Chondrocyte (in vitro differentiated cells): ENCODE measurements at regions not wholly inside any gene's neighbourhood (a gene's known extent, or its start where the extent isn't known, plus 50 kb on each side); places are given as distances from the start of the nearest gene placed in this dataset.

ENCODE experiments used
- DNase-seq: peaks from one replicate; pipeline ENCODE4 v3.0.0; 2021; ENCODE audit warnings: mixed read lengths, low spot score
- H3K27ac Mint-ChIP-seq: one replicate; pipeline ENCODE4 v1.8.0; 2021; ENCODE audit warnings: mild to moderate bottlenecking, moderate library complexity, mixed read lengths; ENCODE audit not compliant: unreplicated experiment
- H3K27me3 Mint-ChIP-seq: 2 replicates; pipeline ENCODE4 v1.8.0; 2021; ENCODE audit warnings: low read depth, mixed read lengths
- H3K36me3 Mint-ChIP-seq: 2 replicates; pipeline ENCODE4 v1.8.0; 2021; ENCODE audit warnings: low read depth, mixed read lengths
- H3K4me1 Mint-ChIP-seq: 2 replicates; pipeline ENCODE4 v1.8.0; 2021; ENCODE audit warnings: low read depth, mild to moderate bottlenecking, mixed read lengths
- H3K4me3 Mint-ChIP-seq: one replicate; pipeline ENCODE4 v1.8.0; 2021; ENCODE audit warnings: mild to moderate bottlenecking, moderate library complexity, mixed read lengths; ENCODE audit not compliant: unreplicated experiment
- H3K9me3 Mint-ChIP-seq: 2 replicates; pipeline ENCODE4 v1.8.0; 2021; ENCODE audit warnings: low read depth, mixed read lengths
- CTCF ChIP-seq: fragments of 200-600 bp; sonication (generic); IDR thresholded peaks from 2 replicates; pipeline ENCODE4 v1.5.0; 2021; ENCODE audit warnings: antibody characterized with exemption, mild to moderate bottlenecking, moderate library complexity

GRCh38 chr6:23455754-23456153 is 670.3 kb upstream of the NRSN1 start:
- TF ChIP-seq CTCF: no peak
- no peak overlapping the region for H3K27ac Mint-ChIP-seq
- no peak for DNase-seq
- no peak overlapping the region for H3K4me3 Mint-ChIP-seq
- H3K36me3 Mint-ChIP-seq: no peaks in the 10 kb centered on the region
- no peaks in the 10 kb centered on the region for H3K4me1 Mint-ChIP-seq
- no peaks in the 10 kb centered on the region for H3K9me3 Mint-ChIP-seq
- no peaks in the 10 kb centered on the region for H3K27me3 Mint-ChIP-seq

GRCh38 chr6:23456396-23456795 is 669.6 kb upstream of the NRSN1 start:
- no peak overlapping the region for H3K4me3 Mint-ChIP-seq
- no peaks in the 10 kb centered on the region for H3K36me3 Mint-ChIP-seq
- H3K9me3 Mint-ChIP-seq: no peaks in the 10 kb centered on the region
- no peak for TF ChIP-seq CTCF
- no peak for DNase-seq
- no peak overlapping the region for H3K27ac Mint-ChIP-seq
- no peaks in the 10 kb centered on the region for H3K27me3 Mint-ChIP-seq
- H3K4me1 Mint-ChIP-seq: no peaks in the 10 kb centered on the region

- no peak for DNase-seq
- H3K4me1 Mint-ChIP-seq: no peaks in the 10 kb centered on the region
- no peak for TF ChIP-seq CTCF
- H3K27me3 Mint-ChIP-seq: no peaks in the 10 kb centered on the region
- no peaks in the 10 kb centered on the region for H3K36me3 Mint-ChIP-seq
- H3K27ac Mint-ChIP-seq: no peak overlapping the region
- no peak overlapping the region for H3K4me3 Mint-ChIP-seq
- H3K9me3 Mint-ChIP-seq: no peaks in the 10 kb centered on the region
These were observed 668.7 kb upstream of the NRSN1 start for GRCh38 chr6:23457321-23457720.

- Mint-ChIP-seq H3K4me1 (no peaks in the 10 kb centered on the region), H3K36me3 (no peaks in the 10 kb centered on the region), H3K9me3 (no peaks in the 10 kb centered on the region), H3K4me3 (no peak overlapping the region), H3K27me3 (no peaks in the 10 kb centered on the region), H3K27ac (no peak overlapping the region)
- TF ChIP-seq CTCF: no peak
- DNase-seq: no peak
These were observed 660.1 kb upstream of the NRSN1 start for GRCh38 chr6:23465912-23466311.

- H3K27ac Mint-ChIP-seq: no peak overlapping the region
- no peaks in the 10 kb centered on the region for H3K36me3 Mint-ChIP-seq
- peaks cover 12% of the 10 kb centered on the region for H3K9me3 Mint-ChIP-seq
- no peak for TF ChIP-seq CTCF
- no peak overlapping the region for H3K4me3 Mint-ChIP-seq
- no peaks in the 10 kb centered on the region for H3K4me1 Mint-ChIP-seq
- H3K27me3 Mint-ChIP-seq: no peaks in the 10 kb centered on the region
- no peak for DNase-seq
These were observed 648.4 kb upstream of the NRSN1 start for GRCh38 chr6:23477586-23477985.
